ENCODE measurements at regions not wholly inside any gene's neighbourhood (a gene's known extent, or its start where the extent isn't known, plus 50 kb on each side); places are given as distances from the start of the nearest gene placed in this dataset.
"Not testable (repeated sequence)": the region's sequence is repeated elsewhere in the genome, so short reads cannot be mapped to it uniquely, and the experiment has no call there.

DNA sequence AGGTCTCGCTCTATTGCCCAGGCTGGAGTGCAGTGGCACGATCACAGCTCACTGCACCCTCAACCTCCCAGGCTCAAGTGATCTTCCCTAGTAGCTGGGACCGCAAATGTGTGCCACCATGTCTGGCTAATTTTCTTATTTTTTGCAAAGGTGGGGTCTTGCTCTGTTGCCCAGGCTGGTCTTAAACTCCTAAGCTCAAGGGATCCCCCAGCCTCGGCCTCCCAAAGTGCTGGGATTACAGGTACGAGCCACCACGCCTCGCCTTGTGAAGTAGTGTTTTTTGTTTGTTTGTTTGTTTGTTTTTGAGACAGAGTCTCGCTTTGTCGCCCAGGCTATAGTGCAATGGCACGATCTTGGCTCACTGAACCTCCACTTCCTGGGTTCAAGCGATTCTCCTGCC, 125.5 kb downstream of the HAUS1 start:
- not testable (repeated sequence) for DNase-seq

DNA sequence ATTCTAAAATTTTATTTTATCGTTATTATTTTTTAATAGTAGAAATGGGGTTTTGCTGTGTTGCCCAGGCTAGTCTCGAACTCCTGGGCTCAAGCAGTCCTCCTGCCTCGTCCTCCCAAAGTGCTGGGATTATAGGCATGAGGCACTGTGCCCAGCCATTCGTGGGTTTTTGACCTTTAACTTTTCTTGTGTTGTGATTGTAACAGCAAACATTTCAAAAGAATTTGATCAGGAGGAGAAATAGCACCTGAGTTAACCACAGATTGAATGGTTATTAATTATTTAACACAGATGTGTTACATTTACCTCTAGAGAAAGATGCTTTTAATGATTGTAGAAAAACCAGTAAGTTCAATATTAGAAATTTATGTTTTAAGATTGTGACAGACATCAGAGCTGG, 132.0 kb downstream of the HAUS1 start:
- no peak for DNase-seq

DNA sequence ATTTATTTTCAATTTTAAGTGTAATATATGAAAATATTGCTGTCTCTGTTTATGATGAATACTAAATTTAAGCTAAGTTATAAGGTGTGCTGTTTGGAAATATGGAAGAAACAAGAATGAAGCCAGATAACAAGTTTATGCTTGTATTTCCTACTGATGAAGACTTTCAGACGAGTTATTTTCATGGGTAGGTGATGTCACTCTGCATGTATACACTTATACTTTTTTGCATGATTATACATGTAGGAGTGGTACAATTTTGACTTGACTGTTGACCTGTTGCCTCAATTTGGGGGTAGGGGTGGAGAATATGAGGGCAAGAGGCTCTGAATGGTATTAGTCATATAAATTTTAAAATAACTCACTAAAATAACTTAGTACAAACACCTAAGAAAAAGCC, 133.7 kb downstream of the HAUS1 start:
- no peak for DNase-seq

DNA sequence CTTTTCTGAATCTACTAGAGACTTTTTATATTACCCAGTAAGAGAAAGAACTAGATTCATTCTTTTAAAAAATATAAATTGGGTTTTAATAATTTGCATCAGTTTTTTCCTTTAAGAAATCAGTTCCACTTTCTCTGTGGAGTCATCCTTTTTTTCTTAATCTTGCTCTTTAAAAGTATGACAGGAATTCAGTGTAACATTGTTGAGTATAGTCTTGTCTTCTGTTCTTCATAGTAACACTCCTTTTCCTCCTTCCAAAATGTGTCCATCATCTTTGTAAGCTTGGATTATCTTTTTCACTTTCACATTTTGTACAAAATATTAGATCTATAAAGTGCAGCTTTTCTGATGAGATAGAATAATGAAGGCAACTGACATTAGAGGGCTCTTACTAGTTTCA, 135.4 kb downstream of the HAUS1 start:
- no peak for DNase-seq

DNA sequence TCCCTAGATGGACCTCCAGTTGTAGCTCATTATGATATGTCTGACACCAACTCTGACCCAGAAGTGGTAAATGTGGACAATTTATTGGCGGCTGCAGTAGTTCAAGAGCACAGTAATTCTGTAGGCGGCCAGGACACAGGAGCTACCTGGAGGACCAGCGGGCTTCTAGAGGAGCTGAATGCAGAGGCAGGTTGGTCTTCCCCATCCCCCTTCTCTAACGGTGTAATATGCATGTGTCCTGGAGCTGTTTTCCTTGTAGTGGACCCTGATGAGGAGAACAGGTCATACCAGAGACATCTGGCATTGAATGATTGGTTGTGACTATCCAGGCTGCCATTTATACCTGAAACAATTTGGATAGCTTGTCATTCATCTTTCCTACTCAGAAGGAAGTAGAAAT, 135.8 kb downstream of the HAUS1 start:
- DNase-seq: no peak

DNA sequence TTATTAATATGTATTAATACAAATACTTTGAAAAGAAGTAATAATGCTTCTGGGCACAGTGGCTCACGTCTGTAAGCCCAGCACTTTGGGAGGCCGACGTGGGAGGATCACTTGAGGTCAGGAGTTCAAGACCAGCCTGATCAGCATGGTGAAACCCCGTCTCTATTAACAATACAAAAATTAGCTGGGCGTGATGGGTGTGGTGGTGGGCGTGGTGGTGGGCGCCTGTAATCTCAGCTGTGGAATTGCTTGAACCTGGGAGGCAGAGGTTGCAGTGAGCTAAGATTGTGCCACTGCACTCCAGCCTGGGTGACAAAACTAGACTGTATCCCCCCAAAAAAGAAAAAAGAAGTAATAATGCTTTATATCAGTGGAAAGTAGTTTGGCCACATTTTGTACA, 137.2 kb downstream of the HAUS1 start:
- DNase-seq: not testable (repeated sequence)

DNA sequence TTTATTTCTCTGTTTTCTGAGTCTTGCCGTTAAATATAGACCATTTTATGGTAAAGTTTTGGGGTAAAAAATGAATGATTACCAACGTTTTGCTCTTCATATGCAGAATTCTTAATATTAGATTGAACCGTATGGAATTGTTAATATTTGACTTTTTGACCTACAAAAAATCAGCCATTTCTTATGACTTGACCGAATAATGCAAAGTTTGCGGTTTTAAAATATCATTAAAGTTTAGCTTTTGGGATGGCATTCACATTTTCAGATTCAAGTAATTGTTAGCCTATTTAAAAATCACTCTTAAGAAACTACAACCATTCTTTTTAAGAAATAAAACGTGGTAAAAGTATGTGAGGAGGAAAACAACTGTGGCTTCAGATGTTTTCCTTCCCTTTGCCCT, 138.0 kb downstream of the HAUS1 start:
- no peak for DNase-seq

DNA sequence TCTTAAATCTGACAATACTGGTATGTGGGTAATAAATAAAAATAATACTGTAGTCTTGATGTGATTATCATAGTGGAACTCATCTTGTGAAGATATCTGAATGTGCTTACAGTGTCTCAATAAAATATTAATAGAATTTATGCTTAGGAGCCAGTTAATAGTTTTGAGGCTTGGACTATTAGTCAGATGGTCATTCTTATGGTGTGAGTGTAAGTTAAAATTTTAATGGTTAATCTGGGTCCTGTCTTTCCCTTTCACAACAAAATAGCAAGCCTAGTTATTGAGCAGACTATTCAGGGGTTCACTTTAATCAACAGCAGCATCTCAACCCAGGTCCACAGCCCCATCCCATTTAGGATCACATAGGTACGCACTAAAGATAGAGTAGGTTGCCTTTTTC, 138.9 kb downstream of the HAUS1 start:
- no peak for DNase-seq

DNA sequence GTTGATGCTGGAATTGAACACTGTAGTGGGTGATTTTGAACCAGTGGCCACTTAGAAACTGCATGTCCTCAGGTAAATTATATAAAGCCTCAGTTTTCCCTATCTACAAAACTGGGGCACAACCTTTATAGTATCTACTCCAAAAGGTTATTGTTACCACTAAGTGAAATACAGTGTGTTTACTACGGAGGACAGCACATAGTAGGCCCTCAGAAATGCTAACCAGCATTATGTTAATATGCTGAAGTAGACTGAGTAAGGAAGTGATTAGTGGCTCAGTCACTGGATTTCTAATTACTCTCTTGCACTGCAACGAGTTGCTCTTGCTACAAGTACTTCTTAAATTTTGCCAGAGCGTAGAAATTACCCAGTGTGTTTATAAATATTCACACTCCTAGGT, 139.5 kb downstream of the HAUS1 start:
- DNase-seq: no peak

DNA sequence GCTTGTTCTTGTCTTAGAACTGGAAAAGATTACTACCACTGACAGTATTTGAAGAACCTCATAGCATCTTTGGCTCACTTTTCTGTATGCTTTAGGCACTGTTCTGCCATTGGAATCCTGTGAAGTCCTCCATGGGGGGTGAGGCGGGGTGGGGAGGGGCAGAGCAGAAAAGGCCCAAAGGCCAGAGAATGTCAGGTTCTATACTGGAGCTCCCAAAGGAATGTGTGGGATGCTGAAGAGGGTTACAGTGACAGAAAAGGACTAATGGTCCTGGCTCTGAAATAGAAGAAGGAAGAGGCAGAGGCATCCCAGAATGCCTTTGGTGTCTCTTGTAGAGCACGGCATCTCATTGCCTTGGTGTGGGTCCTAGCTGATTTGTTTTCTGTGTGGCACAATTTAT, 141.9 kb downstream of the HAUS1 start:
- no peak for DNase-seq

DNA sequence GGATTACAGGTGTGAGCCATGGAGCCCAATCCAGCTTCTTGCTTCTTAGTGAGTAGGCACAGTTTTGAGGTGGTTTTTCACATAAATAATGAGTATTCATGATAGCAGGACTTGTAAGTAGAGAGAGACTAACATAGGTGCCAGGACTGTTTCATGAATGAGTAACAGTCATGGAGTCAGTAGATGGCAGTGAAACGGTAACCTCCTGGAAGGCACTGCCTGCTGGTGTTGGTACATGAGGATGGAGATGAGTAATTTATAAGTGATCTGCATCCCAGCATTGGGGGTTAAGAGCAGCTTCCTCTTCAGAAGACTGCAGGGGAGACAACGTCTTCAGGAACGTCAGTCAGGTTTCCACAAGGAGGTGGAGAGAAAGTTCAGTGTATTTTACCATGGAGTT, 143.8 kb downstream of the HAUS1 start:
- no peak for DNase-seq

DNA sequence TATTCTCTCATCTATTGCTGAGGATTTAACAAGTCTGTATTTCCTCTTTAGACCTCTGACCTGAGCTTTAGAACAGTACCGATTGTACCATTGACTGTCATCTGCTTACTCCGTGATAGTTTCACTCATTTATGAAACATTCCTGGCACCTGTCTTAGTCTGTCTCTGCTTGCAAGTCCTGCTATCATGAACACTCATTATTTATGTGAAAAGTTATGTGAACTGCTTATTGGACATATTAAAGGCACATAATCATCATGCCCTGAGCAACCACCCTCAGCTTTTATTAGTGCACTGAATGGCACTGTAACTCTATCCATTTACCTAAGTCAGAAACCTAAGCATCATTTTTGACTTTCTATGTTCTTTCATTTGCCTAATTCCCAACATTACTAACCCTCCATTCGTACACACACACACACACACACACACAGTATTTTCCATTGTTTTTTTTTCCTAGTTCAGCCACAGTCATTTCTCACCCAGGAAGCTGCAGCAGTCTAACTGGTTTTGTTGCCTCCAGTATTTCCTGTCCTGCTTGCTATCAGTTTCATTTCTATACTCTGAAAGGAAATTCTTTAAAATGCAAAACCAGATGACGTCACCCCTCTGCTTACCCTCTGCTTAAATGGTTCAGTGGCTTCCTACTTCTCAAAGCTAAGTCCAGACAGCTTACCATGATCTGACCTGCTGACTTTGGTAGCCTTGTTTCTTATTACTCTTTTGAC, 146.1 kb downstream of the HAUS1 start:
- peak; percentile 55 for DNase-seq

DNA sequence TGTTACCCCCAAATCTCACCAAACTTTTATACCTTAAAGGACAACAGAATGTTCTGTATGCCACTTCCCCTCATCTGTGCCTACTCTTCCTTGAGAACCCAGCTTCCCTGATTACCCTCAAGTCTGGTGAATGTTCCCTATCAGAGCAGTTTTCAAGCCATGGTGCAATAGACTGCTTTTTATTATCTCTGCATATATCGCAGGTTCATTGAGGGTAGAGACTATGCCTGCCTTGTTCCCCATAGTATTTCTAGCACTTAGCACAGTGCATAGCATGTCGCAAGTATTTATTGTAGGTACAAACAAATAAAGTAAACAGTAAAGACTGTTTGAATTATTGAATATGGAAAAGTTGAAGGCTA, 146.6 kb downstream of the HAUS1 start:
- no peak for DNase-seq

DNA sequence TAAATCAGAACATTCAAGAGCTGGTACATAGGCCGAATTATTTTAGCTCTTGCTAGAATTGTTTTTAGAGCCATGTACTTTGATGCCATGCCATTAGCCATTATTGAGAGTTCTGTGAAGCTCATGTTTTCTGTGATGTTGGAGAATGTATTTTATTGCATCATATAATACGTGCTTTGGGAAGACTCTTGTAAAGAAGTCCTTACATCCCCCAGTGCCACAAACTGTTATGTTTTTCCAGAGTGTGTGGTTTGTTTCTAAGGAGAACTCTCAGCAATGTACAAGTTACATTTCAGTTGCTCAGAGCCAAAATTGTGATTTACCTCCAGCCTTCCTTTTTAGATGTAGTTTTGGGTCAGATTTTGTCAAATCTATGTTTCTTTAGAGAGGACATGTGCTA, 148.6 kb downstream of the HAUS1 start:
- no peak for DNase-seq

DNA sequence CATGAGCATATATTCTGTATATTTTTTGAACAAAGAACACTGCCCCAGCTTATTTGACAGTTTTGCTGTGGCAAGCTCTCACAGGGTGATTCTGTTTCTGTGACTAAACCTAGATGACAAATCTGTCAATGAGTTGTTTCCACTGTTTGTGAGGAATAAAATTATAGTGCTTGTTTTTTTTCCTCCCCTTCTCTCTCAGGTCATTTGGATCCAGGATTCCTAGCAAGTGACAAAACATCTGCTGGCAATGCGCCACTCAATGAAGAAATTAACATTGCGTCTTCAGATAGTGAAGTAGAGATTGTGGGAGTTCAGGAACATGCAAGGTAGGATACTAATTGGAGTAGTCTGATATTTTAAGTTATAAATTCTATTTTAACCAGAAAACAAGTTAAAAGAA, 149.3 kb downstream of the HAUS1 start:
- no peak for DNase-seq

DNA sequence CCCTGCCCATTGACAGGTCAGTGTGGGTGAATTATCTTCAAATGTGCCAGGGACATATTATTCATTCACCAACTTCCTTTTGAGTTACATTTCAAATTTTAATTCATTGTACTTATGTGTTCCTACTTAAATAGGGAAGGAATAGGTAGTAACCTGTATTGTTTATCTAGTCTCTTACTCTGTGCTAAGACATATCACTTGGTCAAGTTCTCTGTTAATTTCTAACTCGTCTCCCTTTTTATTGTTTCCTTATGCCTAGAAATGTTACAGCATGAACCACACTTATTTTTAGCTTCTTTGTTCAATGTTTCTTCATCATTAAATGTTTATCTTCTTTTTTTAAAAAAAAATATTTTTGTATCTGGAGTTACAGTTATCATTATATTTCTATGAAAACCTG, 151.9 kb downstream of the HAUS1 start:
- no peak for DNase-seq

DNA sequence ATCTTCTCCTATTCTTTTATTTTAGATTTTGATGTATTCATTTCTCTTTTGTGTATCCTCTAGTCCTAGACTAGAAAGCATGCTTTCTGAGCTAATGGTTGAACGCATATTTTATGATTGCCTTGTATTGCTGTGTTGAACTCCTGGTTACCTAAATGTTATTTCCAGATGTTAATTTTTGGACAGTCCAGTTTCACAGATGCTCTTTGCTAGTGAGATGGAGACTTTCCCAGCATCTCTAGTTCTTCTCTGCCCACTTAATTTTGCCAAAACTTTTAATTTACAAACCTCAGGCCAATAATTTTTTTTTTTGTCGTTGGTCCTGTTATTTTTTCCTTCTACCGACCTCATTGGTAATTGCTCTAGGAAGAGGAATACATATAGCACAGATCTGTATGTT, 153.2 kb downstream of the HAUS1 start:
- no peak for DNase-seq

DNA sequence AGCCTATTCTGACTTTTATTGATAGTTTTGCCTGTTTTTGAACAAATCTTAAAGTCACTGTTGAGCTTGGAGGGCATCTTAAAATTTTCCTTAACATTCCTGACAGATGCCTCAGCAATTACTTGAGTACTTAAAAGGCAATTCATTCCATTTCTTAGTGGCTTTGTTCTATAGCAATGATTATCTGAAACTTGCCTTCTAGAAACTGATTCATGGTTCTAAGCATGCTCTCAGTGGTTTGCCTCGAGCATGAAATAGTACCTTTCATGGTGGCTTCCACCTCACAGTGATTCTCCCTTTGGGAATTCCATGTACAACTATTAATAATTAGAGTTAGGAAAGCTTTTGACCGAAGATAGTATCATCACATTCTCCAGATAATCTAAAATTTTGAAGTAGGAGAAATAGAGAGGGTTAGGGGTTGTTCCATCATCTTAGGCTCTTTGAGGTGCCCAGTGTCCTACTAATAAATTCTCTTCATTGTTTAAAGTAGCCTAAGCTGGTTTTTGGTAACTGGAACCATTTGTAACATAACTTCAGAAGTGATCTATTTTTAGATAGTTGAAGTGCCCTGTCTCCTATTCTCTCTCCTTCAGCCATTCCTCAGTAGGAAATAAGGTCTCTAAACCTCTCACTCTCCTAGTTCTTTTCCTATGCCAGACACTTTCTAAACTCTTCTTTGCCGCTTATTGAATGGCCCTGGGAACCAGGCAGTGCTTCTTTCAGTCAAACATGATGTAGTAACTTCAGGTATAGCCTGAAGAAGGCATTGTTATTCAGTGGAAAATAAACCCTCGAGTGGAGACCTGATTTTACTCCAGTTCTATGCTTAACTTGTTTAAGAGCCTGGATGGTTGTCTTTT, 156.1 kb downstream of the HAUS1 start:
- DNase-seq: no peak

DNA sequence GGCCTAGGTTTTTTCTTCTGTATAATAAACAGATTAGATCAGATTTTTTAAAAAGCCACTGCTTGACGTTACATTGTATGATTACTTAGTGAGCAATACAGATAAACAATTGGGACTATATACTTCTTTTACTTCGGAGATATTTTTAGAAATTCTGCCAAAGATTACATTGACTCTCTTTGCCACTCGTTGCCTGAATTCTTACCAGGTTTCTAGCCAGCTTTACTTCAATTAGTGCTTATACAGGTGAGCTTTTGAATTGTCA, 156.6 kb downstream of the HAUS1 start:
- no peak for DNase-seq

DNA sequence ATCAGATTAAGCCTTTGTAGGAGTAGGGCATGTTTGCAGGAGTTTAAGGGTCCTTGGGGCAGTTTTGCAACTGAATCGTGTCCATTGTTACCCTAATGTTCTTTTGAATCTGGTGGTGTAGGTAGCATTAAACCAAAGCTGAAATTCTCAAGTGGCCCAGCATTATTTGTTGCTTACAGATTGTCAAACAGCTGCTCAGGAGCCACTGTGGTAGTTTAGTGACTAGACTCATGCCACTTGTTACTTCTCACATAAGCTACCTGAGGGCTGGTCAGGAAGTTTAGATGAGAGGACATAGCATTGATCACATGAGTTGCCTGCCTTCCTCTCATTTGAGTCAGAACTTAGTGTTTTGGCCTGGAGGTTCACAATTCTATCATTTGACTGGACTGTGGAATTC, 157.6 kb downstream of the HAUS1 start:
- DNase-seq: no peak

DNA sequence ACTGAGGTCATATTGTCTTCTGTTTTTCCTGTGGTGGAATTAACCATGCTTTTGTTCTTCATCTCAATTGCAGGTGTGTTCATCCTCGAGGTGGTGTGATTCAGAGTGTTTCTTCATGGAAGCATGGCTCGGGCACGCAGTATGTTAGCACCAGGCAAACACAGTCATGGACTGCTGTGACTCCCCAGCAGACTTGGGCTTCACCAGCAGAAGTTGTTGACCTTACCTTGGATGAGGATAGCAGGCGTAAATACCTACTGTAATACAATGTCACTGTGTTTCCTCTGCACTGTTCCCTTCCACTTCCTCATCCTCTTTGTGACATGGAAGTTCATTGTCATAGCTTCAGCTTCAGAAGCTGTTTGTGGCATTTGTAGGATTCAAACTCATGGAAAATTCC, 158.7 kb downstream of the HAUS1 start:
- DNase-seq: no peak

DNA sequence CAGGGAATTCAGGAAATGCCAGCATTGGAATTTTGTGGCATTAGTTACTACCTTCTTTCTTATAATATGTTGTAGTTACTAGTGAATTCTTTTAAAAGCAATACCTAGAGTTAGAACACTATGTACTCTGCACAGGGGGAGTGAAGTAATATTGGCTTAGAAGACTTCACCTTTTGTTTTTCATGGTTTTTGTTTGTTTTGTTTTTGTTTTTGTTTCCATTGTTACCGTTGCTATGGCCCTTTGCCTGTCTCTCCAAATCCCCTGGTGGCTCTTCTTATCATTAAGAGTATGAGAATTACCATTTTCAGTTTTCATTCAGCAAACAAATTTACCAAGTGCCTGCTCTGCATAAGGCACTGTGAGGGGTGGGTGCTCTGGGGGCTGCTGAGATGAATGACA, 160.1 kb downstream of the HAUS1 start:
- DNase-seq: no peak

DNA sequence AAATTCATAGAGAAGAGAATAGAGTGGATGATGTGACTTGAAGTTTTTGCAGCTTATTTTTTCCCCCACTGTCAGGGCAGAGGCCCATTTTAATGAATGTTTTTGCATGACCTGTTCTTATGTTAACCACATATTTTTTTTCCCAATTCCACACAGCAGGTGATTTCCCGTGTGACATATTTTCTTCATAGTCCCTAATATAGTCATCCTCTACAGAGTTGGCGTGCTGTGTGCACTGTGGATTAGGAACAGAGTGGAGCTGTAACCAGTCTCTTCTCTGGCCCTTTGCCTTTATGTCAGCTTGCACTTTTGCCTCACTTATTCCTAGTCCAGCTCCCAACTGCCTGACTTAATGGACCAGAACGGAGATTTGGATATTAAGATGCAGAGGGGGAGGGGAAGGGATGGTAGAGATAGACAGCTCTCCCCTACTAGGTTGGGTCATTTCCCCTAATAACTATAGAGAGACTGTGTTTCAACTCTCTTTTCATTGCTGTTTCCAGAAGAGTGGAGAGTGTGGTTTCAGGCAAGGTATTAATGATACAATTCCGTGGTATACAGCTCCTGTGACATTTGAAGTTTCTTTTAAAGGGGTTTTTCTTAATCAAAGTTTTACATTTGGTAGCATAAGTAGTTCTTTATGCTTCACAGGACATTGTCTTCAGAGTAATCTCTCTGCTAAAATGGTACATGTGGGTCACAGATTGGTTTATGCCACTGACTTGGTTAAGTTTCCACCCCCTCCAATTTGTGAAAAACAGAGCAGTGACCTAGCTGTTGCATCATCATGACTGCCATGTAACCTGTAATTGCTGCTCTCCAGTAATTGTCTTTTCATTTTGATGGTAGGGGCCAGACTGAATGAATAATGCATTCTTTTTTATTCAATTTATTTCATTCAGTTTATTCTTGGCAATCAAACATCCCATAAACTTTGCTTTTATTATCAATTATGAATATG, 161.3 kb downstream of the HAUS1 start:
- no peak for DNase-seq

DNA sequence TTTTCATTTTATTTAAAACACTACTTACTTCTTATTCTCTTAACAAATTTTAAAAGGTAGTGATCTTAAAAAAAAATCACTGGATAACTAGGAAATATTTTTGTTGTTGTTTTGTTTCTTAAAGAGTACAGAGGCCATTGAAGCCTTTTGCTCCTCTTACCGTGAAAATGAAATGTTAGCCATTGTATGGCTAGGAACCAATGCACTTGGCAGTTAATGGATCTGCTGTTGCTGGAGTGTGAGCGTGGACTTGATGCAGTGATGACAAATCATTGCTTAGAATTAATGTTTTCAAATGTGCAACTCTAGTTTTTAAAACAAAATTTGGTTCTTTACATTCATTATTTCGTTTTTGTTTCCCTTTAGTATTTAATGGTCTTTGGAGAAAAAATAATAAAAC, 162.3 kb downstream of the HAUS1 start:
- DNase-seq: no peak

All from stimulated activated CD4-positive, alpha-beta T cell treated with anti-CD3 and anti-CD28 coated beads, Interleukin-4, amount 100 ng/mL, for 24 hours (primary cell).